Neural progenitor cell (in vitro differentiated cells): ENCODE measurements at regions not wholly inside any gene's neighbourhood (a gene's known extent, or its start where the extent isn't known, plus 50 kb on each side); places are given as distances from the start of the nearest gene placed in this dataset.

Experiments used
- EZH2 ChIP-seq: fragments of 200-600 bp; sonication (generic); IDR thresholded peaks from 2 replicates; pipeline ENCODE4 v1.6.1; 2017; ENCODE audit warnings: antibody characterized with exemption, mild to moderate bottlenecking, moderate library complexity
- TF ChIP-seq, protein P1 (sequence below): fragments of 200-600 bp; sonication (generic); IDR thresholded peaks from 2 replicates; pipeline ENCODE4 v1.5.1; 2017; ENCODE audit warnings: antibody characterized with exemption, mild to moderate bottlenecking

GRCh38 chr19:31406106-31406505 lies 56.9 kb upstream of the TSHZ3 start:
- no peak for TF ChIP-seq EZH2
- TF ChIP-seq, protein P1, sequence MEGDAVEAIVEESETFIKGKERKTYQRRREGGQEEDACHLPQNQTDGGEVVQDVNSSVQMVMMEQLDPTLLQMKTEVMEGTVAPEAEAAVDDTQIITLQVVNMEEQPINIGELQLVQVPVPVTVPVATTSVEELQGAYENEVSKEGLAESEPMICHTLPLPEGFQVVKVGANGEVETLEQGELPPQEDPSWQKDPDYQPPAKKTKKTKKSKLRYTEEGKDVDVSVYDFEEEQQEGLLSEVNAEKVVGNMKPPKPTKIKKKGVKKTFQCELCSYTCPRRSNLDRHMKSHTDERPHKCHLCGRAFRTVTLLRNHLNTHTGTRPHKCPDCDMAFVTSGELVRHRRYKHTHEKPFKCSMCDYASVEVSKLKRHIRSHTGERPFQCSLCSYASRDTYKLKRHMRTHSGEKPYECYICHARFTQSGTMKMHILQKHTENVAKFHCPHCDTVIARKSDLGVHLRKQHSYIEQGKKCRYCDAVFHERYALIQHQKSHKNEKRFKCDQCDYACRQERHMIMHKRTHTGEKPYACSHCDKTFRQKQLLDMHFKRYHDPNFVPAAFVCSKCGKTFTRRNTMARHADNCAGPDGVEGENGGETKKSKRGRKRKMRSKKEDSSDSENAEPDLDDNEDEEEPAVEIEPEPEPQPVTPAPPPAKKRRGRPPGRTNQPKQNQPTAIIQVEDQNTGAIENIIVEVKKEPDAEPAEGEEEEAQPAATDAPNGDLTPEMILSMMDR, result no peak
